ENCODE measurements at regions not wholly inside any gene's neighbourhood (a gene's known extent, or its start where the extent isn't known, plus 50 kb on each side); places are given as distances from the start of the nearest gene placed in this dataset.

DNA sequence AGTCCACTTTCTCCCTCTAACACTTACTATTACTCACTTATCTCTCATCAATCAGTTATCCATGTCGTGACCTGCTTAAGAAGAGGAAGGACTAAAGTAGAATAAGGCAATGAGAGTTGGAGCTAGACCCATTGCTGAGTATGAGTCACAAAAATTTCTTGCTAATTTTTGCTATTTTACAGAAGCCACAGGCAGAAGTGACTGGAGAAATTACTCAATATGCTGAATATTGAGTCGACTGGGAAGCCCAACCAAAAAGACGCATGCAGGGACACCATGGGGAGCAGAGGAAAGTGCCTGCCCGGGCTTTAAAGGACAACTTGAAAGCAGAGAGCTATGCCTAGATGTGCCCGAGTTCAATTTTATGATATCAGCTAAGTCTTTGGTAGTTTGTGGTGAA is 115.4 kb upstream of the FOXG1 start:
- DNase-seq (ENCODE audit: insufficient read length, low spot score) (no peak), FAIRE-seq (no peak)
- TF ChIP-seq, protein P1, sequence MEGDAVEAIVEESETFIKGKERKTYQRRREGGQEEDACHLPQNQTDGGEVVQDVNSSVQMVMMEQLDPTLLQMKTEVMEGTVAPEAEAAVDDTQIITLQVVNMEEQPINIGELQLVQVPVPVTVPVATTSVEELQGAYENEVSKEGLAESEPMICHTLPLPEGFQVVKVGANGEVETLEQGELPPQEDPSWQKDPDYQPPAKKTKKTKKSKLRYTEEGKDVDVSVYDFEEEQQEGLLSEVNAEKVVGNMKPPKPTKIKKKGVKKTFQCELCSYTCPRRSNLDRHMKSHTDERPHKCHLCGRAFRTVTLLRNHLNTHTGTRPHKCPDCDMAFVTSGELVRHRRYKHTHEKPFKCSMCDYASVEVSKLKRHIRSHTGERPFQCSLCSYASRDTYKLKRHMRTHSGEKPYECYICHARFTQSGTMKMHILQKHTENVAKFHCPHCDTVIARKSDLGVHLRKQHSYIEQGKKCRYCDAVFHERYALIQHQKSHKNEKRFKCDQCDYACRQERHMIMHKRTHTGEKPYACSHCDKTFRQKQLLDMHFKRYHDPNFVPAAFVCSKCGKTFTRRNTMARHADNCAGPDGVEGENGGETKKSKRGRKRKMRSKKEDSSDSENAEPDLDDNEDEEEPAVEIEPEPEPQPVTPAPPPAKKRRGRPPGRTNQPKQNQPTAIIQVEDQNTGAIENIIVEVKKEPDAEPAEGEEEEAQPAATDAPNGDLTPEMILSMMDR (IDR thresholded peaks at IDR 0.05; ENCODE audit: insufficient read depth, missing control alignments): no peak

GRCh38 chr14:28652782-28653181 is 113.8 kb upstream of the FOXG1 start:
- TF ChIP-seq, protein P1 (IDR thresholded peaks at IDR 0.05; ENCODE audit: insufficient read depth, missing control alignments): no peak
- no peak for FAIRE-seq
- no peak for DNase-seq (ENCODE audit: insufficient read length, low spot score)

DNA sequence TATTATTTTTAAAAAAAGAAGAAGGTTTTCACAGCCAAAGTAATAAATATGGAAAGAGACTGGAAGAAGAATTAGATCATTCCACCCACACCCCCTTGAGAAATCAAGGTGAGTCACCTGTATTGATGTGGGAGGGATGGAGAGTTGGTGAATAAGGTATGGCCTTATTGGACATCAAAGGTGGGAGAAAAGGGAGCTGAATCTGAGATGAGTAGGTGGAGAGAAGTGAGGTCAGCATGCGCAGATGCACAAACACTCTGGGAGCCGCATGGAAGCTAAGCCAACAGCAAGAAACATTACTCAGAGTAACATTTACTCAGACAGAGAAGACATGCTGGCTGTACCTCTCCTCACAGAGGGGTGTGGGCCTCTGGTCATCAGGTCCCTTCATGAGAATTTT is 113.1 kb upstream of the FOXG1 start:
- no peak for DNase-seq (ENCODE audit: insufficient read length, low spot score)
- no peak for FAIRE-seq
- TF ChIP-seq, protein P1 (IDR thresholded peaks at IDR 0.05; ENCODE audit: insufficient read depth, missing control alignments): no peak

DNA sequence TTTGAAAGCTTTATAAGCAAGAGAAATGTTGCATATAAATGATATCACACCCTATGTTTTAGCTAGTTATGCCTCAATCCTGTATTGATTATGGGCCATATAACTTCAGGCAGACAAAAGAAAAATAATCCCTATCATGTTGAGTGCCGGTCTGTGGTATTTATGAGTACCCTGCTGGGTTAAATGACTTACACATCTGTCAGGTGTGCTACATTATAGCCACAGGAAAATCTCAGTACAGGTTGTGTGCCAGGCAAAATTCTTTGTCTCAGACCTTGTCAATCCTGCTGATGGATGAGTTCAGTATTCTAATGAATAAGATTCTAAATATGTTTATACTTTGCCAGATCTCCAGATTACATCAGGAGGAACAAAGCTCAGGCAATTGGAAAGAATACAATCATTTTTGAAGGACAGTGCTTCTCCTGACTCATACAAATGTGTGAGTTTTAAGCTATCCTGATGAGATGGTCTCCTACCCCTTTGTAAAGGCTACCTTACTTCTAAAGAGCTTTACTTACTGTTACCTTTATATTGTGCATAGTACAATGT is 109.8 kb upstream of the FOXG1 start:
- FAIRE-seq (peak; percentile 6), DNase-seq (ENCODE audit: insufficient read length, low spot score) (no peak)
- TF ChIP-seq, protein P1 (IDR thresholded peaks at IDR 0.05; ENCODE audit: insufficient read depth, missing control alignments): no peak

GRCh38 chr14:28661171-28661772 is 105.3 kb upstream of the FOXG1 start:
- FAIRE-seq (no peak), DNase-seq (ENCODE audit: insufficient read length, low spot score) (no peak)
- TF ChIP-seq, protein P1 (IDR thresholded peaks at IDR 0.05; ENCODE audit: insufficient read depth, missing control alignments): no peak

- FAIRE-seq (no peak), DNase-seq (ENCODE audit: insufficient read length, low spot score) (no peak)
- TF ChIP-seq, protein P1 (IDR thresholded peaks at IDR 0.05; ENCODE audit: insufficient read depth, missing control alignments): no peak
Observed at GRCh38 chr14:28666961-28667360, 99.6 kb upstream of the FOXG1 start.

DNA sequence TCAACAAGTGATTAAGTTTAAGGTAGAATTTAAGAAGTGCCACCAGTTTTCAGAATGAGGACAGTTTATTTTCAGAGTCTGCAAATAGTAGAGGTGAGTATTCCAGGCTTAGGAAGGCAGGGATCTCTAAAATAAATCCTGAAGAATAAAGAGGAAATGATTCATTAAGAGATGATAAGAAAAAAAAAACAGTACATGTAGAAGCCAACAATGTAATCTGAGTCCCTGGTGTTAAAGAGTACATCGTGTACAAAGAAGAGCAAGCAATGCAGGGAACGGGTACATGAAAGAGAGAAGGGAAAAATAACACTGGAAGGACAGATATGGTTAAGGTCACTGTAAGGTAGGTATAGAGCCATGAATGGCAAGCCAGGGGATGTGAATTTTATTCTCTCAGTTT is 95.2 kb upstream of the FOXG1 start:
- TF ChIP-seq, protein P1 (IDR thresholded peaks at IDR 0.05; ENCODE audit: insufficient read depth, missing control alignments): no peak
- DNase-seq (ENCODE audit: insufficient read length, low spot score) (no peak), FAIRE-seq (no peak)
